MM.1S (cell line): ENCODE measurements at regions not wholly inside any gene's neighbourhood (a gene's known extent, or its start where the extent isn't known, plus 50 kb on each side); places are given as distances from the start of the nearest gene placed in this dataset.

Source experiments
- DNase-seq: peaks from one replicate; pipeline ENCODE4 v3.0.0-alpha.2; 2015
- H2AFZ ChIP-seq: fragments of 300-600 bp; sonication (generic); 2 replicates; pipeline ENCODE4 v1.6.0; 2016; ENCODE audit warnings: antibody characterized with exemption, low read length
- H3F3A ChIP-seq: fragments of 300-600 bp; sonication (generic); 2 replicates; pipeline ENCODE4 v1.6.1; 2016; ENCODE audit warnings: mild to moderate bottlenecking, antibody characterized with exemption, low read length, moderate library complexity, mixed read lengths; ENCODE audit not compliant: insufficient read depth
- H3K27ac ChIP-seq: fragments of 300-600 bp; sonication (generic); 2 replicates; pipeline ENCODE4 v1.5.1; 2016; ENCODE audit warnings: mild to moderate bottlenecking, low read length
- H3K27me3 ChIP-seq: fragments of 300-600 bp; sonication (generic); replicated peaks from 2 replicates; pipeline ENCODE4 v1.6.0; 2016; ENCODE audit warnings: low read length; ENCODE audit not compliant: insufficient read depth
- H3K36me3 ChIP-seq: fragments of 300-600 bp; sonication (generic); replicated peaks from 2 replicates; pipeline ENCODE4 v1.6.1; 2016; ENCODE audit warnings: mild to moderate bottlenecking, low read length, mixed read lengths; ENCODE audit not compliant: insufficient read depth
- H3K4me1 ChIP-seq: fragments of 300-600 bp; sonication (generic); 2 replicates; pipeline ENCODE4 v1.6.1; 2016; ENCODE audit warnings: low read length, mixed read lengths
- H3K4me2 ChIP-seq: fragments of 300-600 bp; sonication (generic); 2 replicates; pipeline ENCODE4 v1.6.0; 2016; ENCODE audit warnings: low read depth, low read length
- H3K4me3 ChIP-seq: fragments of 300-600 bp; sonication (generic); 2 replicates; pipeline ENCODE4 v1.5.1; 2016; ENCODE audit warnings: low read length, mixed read lengths
- H3K79me2 ChIP-seq: fragments of 300-600 bp; sonication (generic); 2 replicates; pipeline ENCODE4 v1.6.1; 2016; ENCODE audit warnings: mixed run types, low read length, mixed read lengths
- H3K9ac ChIP-seq: fragments of 300-600 bp; sonication (generic); 2 replicates; pipeline ENCODE4 v1.6.1; 2016; ENCODE audit warnings: low read length, mixed read lengths
- H3K9me2 ChIP-seq: fragments of 300-600 bp; sonication (generic); replicated peaks from 2 replicates; pipeline ENCODE4 v1.6.1; 2016; ENCODE audit warnings: mild to moderate bottlenecking, low read length, mixed read lengths; ENCODE audit not compliant: insufficient read depth
- H3K9me3 ChIP-seq: fragments of 300-600 bp; sonication (generic); replicated peaks from 2 replicates; pipeline ENCODE4 v1.6.1; 2016; ENCODE audit warnings: mild to moderate bottlenecking, low read length, mixed read lengths; ENCODE audit not compliant: insufficient read depth
- H4K20me1 ChIP-seq: fragments of 300-600 bp; sonication (generic); 2 replicates; pipeline ENCODE4 v1.6.1; 2016; ENCODE audit warnings: mild to moderate bottlenecking, low read length, moderate library complexity, mixed read lengths; ENCODE audit not compliant: insufficient read depth
- CTCF ChIP-seq: fragments of 300-600 bp; sonication (generic); IDR thresholded peaks from 2 replicates; pipeline ENCODE4 v1.5.1; 2016; ENCODE audit warnings: antibody characterized with exemption, low read length, mixed read lengths
- EZH2 ChIP-seq: fragments of 300-600 bp; sonication (generic); optimal IDR thresholded peaks from 2 replicates; pipeline ENCODE3; 2017; ENCODE audit warnings: low read depth, mild to moderate bottlenecking, antibody characterized with exemption, low read length, mixed read lengths
- EZH2phosphoT487 ChIP-seq: fragments of 300-600 bp; sonication (generic); IDR thresholded peaks from 2 replicates; pipeline ENCODE4 v1.6.1; 2018; ENCODE audit warnings: antibody characterized with exemption, low read length

- H3K36me3 ChIP-seq = no peaks in the 10 kb centered on the region
- no peak overlapping the region for H3K27ac ChIP-seq
- no peaks in the 10 kb centered on the region for H3K9me3 ChIP-seq
- no peaks in the 10 kb centered on the region for H3K79me2 ChIP-seq
- no peak overlapping the region for H3K4me3 ChIP-seq
- no peak for DNase-seq
- H3K9me2 ChIP-seq = no peaks in the 10 kb centered on the region
- no peaks in the 10 kb centered on the region for H3F3A ChIP-seq
- TF ChIP-seq CTCF = no peak
- no peak for TF ChIP-seq EZH2phosphoT487
- TF ChIP-seq EZH2 = no peak
- no peak overlapping the region for H3K4me2 ChIP-seq
- H3K9ac ChIP-seq = no peak overlapping the region
- no peaks in the 10 kb centered on the region for H4K20me1 ChIP-seq
- no peaks in the 10 kb centered on the region for H3K4me1 ChIP-seq
- H3K27me3 ChIP-seq = no peaks in the 10 kb centered on the region
- H2AFZ ChIP-seq = no peak overlapping the region
These were observed 959.6 kb upstream of the NOVA1 start for GRCh38 chr14:27557445-27557844.

- H3F3A ChIP-seq = no peaks in the 10 kb centered on the region
- no peak overlapping the region for H2AFZ ChIP-seq
- no peak overlapping the region for H3K4me2 ChIP-seq
- no peaks in the 10 kb centered on the region for H3K9me3 ChIP-seq
- TF ChIP-seq CTCF (no peak), EZH2phosphoT487 (no peak), EZH2 (no peak)
- no peaks in the 10 kb centered on the region for H3K36me3 ChIP-seq
- H3K27me3 ChIP-seq = no peaks in the 10 kb centered on the region
- H3K9ac ChIP-seq = no peak overlapping the region
- no peak overlapping the region for H3K4me3 ChIP-seq
- H3K9me2 ChIP-seq = no peaks in the 10 kb centered on the region
- H3K79me2 ChIP-seq = no peaks in the 10 kb centered on the region
- H4K20me1 ChIP-seq = no peaks in the 10 kb centered on the region
- H3K4me1 ChIP-seq = no peaks in the 10 kb centered on the region
- H3K27ac ChIP-seq = no peak overlapping the region
- DNase-seq = no peak
These were observed 962.0 kb upstream of the NOVA1 start for GRCh38 chr14:27559848-27560247.

- Histone ChIP-seq H3K9ac (no peak overlapping the region), H3K4me2 (no peak overlapping the region), H3K4me3 (no peak overlapping the region), H3F3A (no peaks in the 10 kb centered on the region), H3K9me2 (no peaks in the 10 kb centered on the region), H3K79me2 (no peaks in the 10 kb centered on the region), H3K36me3 (no peaks in the 10 kb centered on the region), H3K27me3 (no peaks in the 10 kb centered on the region), H3K27ac (no peak overlapping the region), H4K20me1 (no peaks in the 10 kb centered on the region), H3K9me3 (no peaks in the 10 kb centered on the region), H3K4me1 (no peaks in the 10 kb centered on the region), H2AFZ (no peak overlapping the region)
- no peak for TF ChIP-seq CTCF
- TF ChIP-seq EZH2 = no peak
- no peak for TF ChIP-seq EZH2phosphoT487
- no peak for DNase-seq
These were observed 969.1 kb upstream of the NOVA1 start for GRCh38 chr14:27566843-27567382.
